KMS-11 (cell line): ENCODE measurements at regions not wholly inside any gene's neighbourhood (a gene's known extent, or its start where the extent isn't known, plus 50 kb on each side); places are given as distances from the start of the nearest gene placed in this dataset.

Experiments used
- H2AFZ ChIP-seq: fragments of 200-600 bp; sonication (generic); 2 replicates; pipeline ENCODE4 v1.6.1; 2016; ENCODE audit warnings: antibody characterized with exemption, mixed run types, low read depth
- H3K27ac ChIP-seq: fragments of 200-600 bp; sonication (generic); 2 replicates; pipeline ENCODE4 v1.6.1; 2016; ENCODE audit warnings: mild to moderate bottlenecking, mixed run types
- H3K27me3 ChIP-seq: fragments of 200-600 bp; sonication (generic); 2 replicates; pipeline ENCODE4 v1.6.1; 2017; ENCODE audit warnings: mild to moderate bottlenecking, low read depth, mixed run types, moderate library complexity; ENCODE audit not compliant: insufficient read depth
- H3K36me3 ChIP-seq: fragments of 200-600 bp; sonication (generic); 2 replicates; pipeline ENCODE4 v1.6.1; 2017; ENCODE audit warnings: mild to moderate bottlenecking, mixed run types; ENCODE audit not compliant: insufficient read depth
- H3K4me1 ChIP-seq: fragments of 200-600 bp; sonication (generic); 2 replicates; pipeline ENCODE4 v1.6.1; 2016; ENCODE audit warnings: mild to moderate bottlenecking, low read depth, mixed run types; ENCODE audit not compliant: poor library complexity, severe bottlenecking
- H3K4me2 ChIP-seq: fragments of 200-600 bp; sonication (generic); 2 replicates; pipeline ENCODE4 v1.7.0; 2016; ENCODE audit warnings: mild to moderate bottlenecking, mixed run types
- H3K4me3 ChIP-seq: fragments of 200-600 bp; sonication (generic); IDR thresholded peaks from 2 replicates; pipeline ENCODE4 v1.6.1; 2017; ENCODE audit warnings: low read depth, low read length, mixed read lengths; ENCODE audit not compliant: insufficient read depth
- H3K79me2 ChIP-seq: fragments of 200-600 bp; sonication (generic); 2 replicates; pipeline ENCODE4 v1.6.1; 2016; ENCODE audit warnings: low read depth, mixed run types; ENCODE audit not compliant: insufficient read depth
- H3K9ac ChIP-seq: fragments of 200-600 bp; sonication (generic); 2 replicates; pipeline ENCODE4 v1.6.1; 2016; ENCODE audit warnings: mild to moderate bottlenecking, mixed run types
- H4K20me1 ChIP-seq: fragments of 200-600 bp; sonication (generic); 2 replicates; pipeline ENCODE4 v1.6.1; 2016; ENCODE audit warnings: mild to moderate bottlenecking, mixed run types; ENCODE audit not compliant: insufficient read depth
- TF ChIP-seq, protein P1 (sequence below): fragments of 200-600 bp; sonication (generic); conservative IDR thresholded peaks from 2 replicates; pipeline ENCODE4 v1.6.1; 2017; ENCODE audit warnings: low read depth, mild to moderate bottlenecking, antibody characterized with exemption, low read length, moderate library complexity, mixed read lengths

DNA sequence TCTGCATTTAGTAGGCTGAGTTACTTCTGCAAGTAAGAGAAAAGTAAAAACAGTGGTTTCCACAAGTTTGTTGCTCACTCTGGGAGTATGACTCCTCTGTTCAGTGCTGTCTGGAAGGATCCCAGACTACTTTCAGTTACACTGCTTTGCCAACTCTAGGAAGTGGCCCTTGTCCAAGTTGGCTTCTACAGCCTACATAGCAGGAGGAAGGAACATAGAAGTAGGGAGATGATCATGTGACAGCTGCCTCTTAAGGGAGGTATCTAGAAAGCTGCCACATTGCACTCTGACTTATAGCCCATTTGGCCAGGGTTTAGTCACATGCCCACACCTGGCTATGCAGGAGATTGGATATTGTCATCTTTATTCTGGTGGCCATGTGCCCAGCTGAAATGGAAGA is 298.1 kb downstream of the NSUN3 start:
- TF ChIP-seq, protein P1, sequence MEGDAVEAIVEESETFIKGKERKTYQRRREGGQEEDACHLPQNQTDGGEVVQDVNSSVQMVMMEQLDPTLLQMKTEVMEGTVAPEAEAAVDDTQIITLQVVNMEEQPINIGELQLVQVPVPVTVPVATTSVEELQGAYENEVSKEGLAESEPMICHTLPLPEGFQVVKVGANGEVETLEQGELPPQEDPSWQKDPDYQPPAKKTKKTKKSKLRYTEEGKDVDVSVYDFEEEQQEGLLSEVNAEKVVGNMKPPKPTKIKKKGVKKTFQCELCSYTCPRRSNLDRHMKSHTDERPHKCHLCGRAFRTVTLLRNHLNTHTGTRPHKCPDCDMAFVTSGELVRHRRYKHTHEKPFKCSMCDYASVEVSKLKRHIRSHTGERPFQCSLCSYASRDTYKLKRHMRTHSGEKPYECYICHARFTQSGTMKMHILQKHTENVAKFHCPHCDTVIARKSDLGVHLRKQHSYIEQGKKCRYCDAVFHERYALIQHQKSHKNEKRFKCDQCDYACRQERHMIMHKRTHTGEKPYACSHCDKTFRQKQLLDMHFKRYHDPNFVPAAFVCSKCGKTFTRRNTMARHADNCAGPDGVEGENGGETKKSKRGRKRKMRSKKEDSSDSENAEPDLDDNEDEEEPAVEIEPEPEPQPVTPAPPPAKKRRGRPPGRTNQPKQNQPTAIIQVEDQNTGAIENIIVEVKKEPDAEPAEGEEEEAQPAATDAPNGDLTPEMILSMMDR: no peak
- no peak overlapping the region for H3K4me3 ChIP-seq
- no peaks in the 10 kb centered on the region for H4K20me1 ChIP-seq
- no peaks in the 10 kb centered on the region for H3K4me1 ChIP-seq
- H2AFZ ChIP-seq: no peak overlapping the region
- no peaks in the 10 kb centered on the region for H3K36me3 ChIP-seq
- no peaks in the 10 kb centered on the region for H3K27me3 ChIP-seq
- H3K27ac ChIP-seq: no peak overlapping the region
- H3K79me2 ChIP-seq: no peaks in the 10 kb centered on the region
- H3K4me2 ChIP-seq: no peak overlapping the region
- H3K9ac ChIP-seq: no peak overlapping the region

DNA sequence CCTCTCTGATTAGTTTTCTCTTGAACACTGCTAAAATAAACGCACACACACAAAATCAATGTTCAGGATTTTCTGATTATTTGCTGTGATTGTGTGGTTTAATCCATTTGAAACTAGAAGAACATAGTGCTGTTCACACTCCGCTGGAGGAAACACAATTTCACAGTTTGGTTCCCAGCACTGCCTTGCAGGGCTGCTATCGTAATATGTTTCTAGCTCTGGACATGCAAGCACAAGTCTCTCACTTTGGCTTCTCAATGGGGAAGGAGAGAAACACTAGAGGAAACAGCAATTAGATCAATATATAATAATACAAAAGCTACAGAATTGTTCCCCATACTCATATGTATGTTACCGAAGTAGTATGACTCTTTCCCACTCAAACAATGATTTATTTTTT is 299.5 kb downstream of the NSUN3 start:
- Histone ChIP-seq H3K79me2 (no peaks in the 10 kb centered on the region), H3K27me3 (no peaks in the 10 kb centered on the region), H3K36me3 (no peaks in the 10 kb centered on the region), H4K20me1 (no peaks in the 10 kb centered on the region), H3K4me2 (no peak overlapping the region), H3K4me1 (no peaks in the 10 kb centered on the region), H3K4me3 (no peak overlapping the region), H2AFZ (no peak overlapping the region), H3K27ac (no peak overlapping the region), H3K9ac (no peak overlapping the region)
- TF ChIP-seq, protein P1: no peak

DNA sequence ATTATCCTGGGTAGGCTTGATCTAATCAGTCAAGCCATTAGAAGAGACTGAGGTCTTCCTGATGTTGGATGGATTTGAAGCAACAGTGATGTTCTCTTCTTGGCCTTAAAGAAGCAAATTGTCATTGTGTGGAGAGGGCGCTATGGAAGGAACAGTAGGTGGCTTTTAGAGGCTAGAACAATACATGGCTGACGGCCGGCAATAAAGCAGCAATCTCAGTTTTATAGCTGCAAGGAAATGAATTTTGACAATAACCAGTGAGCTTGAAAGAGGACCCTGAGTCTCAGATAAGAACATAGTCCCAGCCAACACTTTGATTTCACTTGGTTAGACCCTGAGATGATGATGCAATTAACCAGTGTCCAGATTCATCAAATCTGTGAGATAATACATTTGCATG is 302.1 kb downstream of the NSUN3 start:
- Histone ChIP-seq H2AFZ (no peak overlapping the region), H3K27me3 (no peaks in the 10 kb centered on the region), H4K20me1 (no peaks in the 10 kb centered on the region), H3K36me3 (no peaks in the 10 kb centered on the region), H3K27ac (no peak overlapping the region), H3K9ac (no peak overlapping the region), H3K4me2 (no peak overlapping the region), H3K4me3 (no peak overlapping the region), H3K4me1 (no peaks in the 10 kb centered on the region), H3K79me2 (no peaks in the 10 kb centered on the region)
- TF ChIP-seq, protein P1: no peak

DNA sequence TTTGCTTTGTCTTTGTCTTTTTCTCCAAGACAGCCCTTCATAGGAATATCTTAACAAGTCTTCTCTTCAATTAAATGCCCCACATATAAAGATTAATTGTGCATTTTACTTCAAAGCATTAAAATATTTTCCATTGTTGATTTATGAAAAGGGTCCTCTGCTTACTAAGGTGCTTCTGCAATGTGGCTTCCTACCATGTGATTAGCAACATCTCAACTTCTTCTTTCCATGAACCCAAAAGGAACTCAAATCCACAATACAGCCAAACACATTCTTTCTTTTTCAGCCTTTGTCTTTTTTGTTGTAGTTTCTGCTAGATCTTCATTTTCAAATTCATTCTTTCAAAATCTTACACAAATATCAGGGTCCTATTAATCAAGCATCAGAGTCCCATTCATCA is 309.2 kb downstream of the NSUN3 start:
- Histone ChIP-seq H3K36me3 (no peaks in the 10 kb centered on the region), H4K20me1 (no peaks in the 10 kb centered on the region), H2AFZ (no peak overlapping the region), H3K79me2 (no peaks in the 10 kb centered on the region), H3K4me1 (no peaks in the 10 kb centered on the region), H3K4me2 (no peak overlapping the region), H3K9ac (no peak overlapping the region), H3K27ac (no peak overlapping the region), H3K4me3 (no peak overlapping the region), H3K27me3 (no peaks in the 10 kb centered on the region)
- TF ChIP-seq, protein P1: no peak

DNA sequence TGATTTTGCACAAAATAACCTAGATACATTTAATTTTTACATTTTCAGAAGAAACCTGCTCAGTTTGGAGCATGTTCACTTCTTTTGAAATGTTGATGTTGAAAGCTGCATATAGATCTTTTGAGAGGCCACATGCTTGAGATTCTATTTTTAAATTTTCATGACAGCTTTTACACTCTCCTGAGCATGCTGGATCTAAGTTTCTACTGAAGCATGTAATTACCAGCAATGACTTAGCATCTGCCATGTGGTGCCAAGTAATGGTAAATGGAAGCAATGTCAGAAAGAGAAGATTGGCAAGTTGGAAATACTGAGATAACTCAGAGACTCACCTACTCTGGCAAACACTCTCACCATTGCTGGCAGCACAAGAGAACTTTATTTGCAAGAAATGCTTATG is 310.6 kb downstream of the NSUN3 start:
- Histone ChIP-seq H3K27me3 (no peaks in the 10 kb centered on the region), H3K4me1 (no peaks in the 10 kb centered on the region), H3K27ac (no peak overlapping the region), H3K4me3 (no peak overlapping the region), H3K36me3 (no peaks in the 10 kb centered on the region), H4K20me1 (no peaks in the 10 kb centered on the region), H3K4me2 (no peak overlapping the region), H3K79me2 (no peaks in the 10 kb centered on the region), H3K9ac (no peak overlapping the region), H2AFZ (no peak overlapping the region)
- TF ChIP-seq, protein P1: no peak
